IPS-20b (cell line): ENCODE measurements at regions not wholly inside any gene's neighbourhood (a gene's known extent, or its start where the extent isn't known, plus 50 kb on each side); places are given as distances from the start of the nearest gene placed in this dataset.

Experiments used
- H3K27ac ChIP-seq: one replicate; pipeline ENCODE4 v1.5.1; 2013; ENCODE audit warnings: low read length
- H3K27me3 ChIP-seq: 2 replicates; pipeline ENCODE4 v1.6.1; 2013; ENCODE audit warnings: mild to moderate bottlenecking, low read length, inconsistent platforms; ENCODE audit not compliant: insufficient read depth
- H3K36me3 ChIP-seq: 2 replicates; pipeline ENCODE4 v1.6.1; 2013; ENCODE audit warnings: low read depth, mild to moderate bottlenecking, inconsistent platforms, low read length, moderate library complexity; ENCODE audit not compliant: insufficient read depth
- H3K4me1 ChIP-seq: 2 replicates; pipeline ENCODE4 v1.6.1; 2013; ENCODE audit warnings: mild to moderate bottlenecking, control low read depth, inconsistent platforms, low read length, moderate library complexity; ENCODE audit not compliant: insufficient read depth
- H3K4me3 ChIP-seq: 2 replicates; pipeline ENCODE4 v1.5.1; 2013; ENCODE audit warnings: mild to moderate bottlenecking, low read length, inconsistent platforms
- H3K9ac ChIP-seq: 2 replicates; pipeline ENCODE4 v1.6.1; 2013; ENCODE audit warnings: low read depth, mild to moderate bottlenecking, inconsistent platforms, low read length, moderate library complexity
- H3K9me3 ChIP-seq: 2 replicates; pipeline ENCODE4 v1.6.1; 2013; ENCODE audit warnings: mild to moderate bottlenecking, low read depth, low read length, inconsistent platforms; ENCODE audit not compliant: insufficient read depth

DNA sequence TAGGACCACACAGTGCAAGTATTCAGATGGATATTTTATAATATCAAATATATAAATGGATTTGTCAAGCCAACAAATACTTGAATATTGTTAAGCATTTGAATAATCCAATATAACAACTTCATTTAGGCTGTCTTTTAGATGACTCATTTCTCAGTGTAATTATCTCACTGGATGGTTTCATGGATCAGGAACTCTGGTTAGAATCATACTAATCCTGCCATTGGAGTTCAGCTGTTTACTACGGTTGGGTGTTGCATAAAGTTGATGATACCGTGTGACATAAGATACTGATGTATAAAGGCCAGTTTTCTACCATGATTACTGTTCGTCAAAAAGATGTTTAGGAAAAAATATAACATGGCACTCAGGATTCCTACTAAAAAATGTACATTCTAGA, 196.3 kb downstream of the TSHZ3 start:
- Histone ChIP-seq H3K4me1 (no peaks in the 10 kb centered on the region), H3K4me3 (no peak overlapping the region), H3K27ac (no peak overlapping the region), H3K36me3 (no peaks in the 10 kb centered on the region), H3K27me3 (no peaks in the 10 kb centered on the region), H3K9me3 (no peaks in the 10 kb centered on the region), H3K9ac (no peak overlapping the region)

DNA sequence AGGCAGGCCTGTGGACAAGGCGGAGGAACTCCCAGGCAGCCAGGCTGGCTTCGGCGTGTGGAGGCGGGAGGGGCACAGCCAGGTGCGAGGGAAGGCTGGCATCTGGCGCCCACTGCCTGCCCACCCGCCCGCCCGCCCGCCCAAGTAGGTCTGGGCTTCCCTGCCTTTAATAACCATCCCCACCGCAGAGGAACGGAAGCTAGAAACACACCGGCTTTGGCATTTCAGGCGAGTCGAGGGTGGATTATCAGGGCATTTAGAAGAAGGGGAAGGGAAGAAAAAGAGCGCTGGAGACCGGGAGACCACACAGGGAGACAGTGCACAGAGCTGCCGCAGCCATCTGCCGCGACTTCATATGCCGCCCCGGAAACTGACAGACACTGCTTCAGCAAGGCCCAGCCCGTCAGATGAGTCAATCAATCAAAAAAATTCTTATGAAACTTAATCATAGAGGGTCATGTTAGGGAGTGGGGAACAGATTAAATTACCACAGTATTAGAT, 199.7 kb downstream of the TSHZ3 start:
- Histone ChIP-seq H3K27ac (no peak overlapping the region), H3K27me3 (no peaks in the 10 kb centered on the region), H3K4me1 (peaks cover 4% of the 10 kb centered on the region), H3K4me3 (no peak overlapping the region), H3K36me3 (no peaks in the 10 kb centered on the region), H3K9ac (no peak overlapping the region), H3K9me3 (no peaks in the 10 kb centered on the region)

DNA sequence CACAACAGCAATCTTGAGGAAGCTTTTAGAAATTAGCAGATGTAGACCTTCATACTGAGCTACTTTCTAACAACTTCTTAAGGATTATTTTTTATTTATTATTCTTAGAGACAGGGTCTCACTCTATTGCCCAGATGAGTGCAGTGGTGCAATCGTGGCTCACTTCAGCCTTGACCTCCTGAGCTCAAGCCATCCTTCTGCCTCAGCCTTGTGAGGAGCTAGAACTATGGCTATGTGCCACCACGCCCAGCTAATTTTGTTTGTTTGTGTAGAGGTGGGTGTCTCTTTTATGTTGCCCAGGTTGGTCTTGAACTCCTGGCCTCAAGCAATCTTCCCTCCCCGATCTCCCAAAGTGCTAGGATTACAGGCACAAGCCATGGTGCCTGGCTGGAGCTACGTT, 200.6 kb downstream of the TSHZ3 start:
- Histone ChIP-seq H3K36me3 (no peaks in the 10 kb centered on the region), H3K4me1 (peaks cover 6% of the 10 kb centered on the region), H3K27ac (no peak overlapping the region), H3K9me3 (no peaks in the 10 kb centered on the region), H3K27me3 (no peaks in the 10 kb centered on the region), H3K4me3 (no peak overlapping the region), H3K9ac (no peak overlapping the region)

DNA sequence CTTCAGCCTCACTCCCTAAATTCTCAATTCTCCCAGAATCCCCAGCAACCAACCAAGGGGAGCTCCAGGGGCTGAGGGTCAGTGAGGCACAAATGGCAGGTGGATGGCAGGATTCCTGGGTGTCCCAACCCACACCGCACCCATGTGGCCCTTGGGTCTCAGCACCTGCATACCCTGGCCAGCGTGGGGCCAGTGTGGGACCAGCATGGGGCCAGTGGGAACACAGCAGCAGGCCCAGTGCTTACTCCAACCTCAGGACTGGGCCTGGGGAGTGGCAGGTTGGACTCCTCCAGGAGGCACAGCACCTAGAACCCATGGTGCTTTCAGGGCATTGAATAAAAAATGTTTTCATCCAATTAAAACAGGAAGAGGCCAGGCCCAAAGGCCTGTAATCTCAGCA, 202.0 kb downstream of the TSHZ3 start:
- Histone ChIP-seq H3K27me3 (no peaks in the 10 kb centered on the region), H3K4me3 (no peak overlapping the region), H3K4me1 (peaks cover 6% of the 10 kb centered on the region), H3K9ac (no peak overlapping the region), H3K9me3 (no peaks in the 10 kb centered on the region), H3K27ac (no peak overlapping the region), H3K36me3 (no peaks in the 10 kb centered on the region)

DNA sequence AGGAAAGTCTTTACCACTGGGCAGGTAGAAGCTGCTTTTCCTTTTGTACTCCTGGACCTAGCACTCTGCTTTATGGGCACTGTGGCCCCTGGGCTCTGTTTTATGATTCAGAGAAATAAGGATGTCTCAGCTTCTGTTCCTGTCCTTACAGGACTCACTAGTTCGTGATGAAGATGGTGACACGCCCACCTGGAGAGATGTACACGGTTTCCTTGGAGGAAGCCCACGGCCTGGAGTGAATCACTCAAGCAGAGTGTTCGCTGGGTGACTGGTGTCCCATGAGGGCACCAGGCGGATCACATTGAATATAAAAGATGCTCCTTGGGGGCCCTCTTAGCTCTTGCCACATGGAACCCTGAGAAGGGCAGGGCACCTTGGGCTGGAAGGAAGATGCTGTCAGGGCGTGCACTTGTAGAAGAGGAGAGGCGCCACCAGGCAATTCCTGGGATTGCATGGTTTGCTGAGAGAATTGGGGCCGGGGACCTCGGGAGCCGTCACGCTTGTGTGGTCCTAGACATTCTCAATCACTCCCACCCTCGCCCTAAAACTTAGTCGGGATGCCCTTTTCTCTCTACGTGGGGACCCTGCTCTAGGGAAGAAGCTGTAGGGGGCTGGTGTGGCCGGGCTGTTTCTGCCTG, 202.6 kb downstream of the TSHZ3 start:
- Histone ChIP-seq H3K4me3 (no peak overlapping the region), H3K9ac (no peak overlapping the region), H3K27ac (no peak overlapping the region), H3K4me1 (peaks cover 6% of the 10 kb centered on the region), H3K27me3 (no peaks in the 10 kb centered on the region), H3K9me3 (no peaks in the 10 kb centered on the region), H3K36me3 (no peaks in the 10 kb centered on the region)

DNA sequence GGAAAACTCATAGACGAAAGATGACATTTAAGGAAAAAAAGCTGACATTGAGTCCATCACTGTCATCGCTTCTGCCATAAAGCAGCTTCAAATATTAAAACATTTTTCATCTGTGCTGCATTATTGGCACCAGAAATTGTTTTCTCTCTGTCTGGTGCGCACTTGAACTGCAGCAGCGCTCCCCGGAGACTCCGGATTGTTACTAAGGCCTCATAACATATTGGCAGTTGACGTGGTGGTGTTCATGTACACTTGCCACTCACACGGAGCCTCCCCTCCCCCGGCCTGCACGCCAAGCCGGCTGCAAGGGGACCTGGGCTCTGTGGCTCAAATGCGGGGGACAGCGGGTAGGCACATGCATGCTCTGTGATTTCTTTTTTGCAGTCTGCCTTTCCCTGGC, 203.2 kb downstream of the TSHZ3 start:
- Histone ChIP-seq H3K27ac (no peak overlapping the region), H3K4me1 (peaks cover 6% of the 10 kb centered on the region), H3K9ac (no peak overlapping the region), H3K4me3 (no peak overlapping the region), H3K36me3 (no peaks in the 10 kb centered on the region), H3K27me3 (no peaks in the 10 kb centered on the region), H3K9me3 (no peaks in the 10 kb centered on the region)

DNA sequence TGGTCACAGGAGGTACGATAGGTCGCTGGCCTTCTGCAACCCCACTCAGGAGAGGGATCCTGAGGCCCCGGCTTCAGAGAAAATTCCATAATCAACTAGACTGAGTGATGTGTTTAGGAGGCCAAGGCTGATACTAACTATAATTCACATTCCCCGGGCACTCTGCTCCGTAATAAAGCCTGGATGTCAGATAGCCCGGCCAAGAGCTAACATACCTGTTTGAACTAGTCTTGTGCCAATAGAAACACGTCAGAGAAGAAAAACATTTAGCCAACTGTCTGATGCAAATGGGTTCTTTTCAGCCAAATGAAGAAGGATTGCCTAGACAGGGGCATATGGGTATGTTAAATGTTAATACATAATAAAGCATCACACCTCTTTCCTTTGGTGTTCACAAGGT, 204.2 kb downstream of the TSHZ3 start:
- Histone ChIP-seq H3K4me1 (peaks cover 6% of the 10 kb centered on the region), H3K4me3 (no peak overlapping the region), H3K36me3 (no peaks in the 10 kb centered on the region), H3K27me3 (no peaks in the 10 kb centered on the region), H3K9ac (no peak overlapping the region), H3K9me3 (no peaks in the 10 kb centered on the region), H3K27ac (no peak overlapping the region)

DNA sequence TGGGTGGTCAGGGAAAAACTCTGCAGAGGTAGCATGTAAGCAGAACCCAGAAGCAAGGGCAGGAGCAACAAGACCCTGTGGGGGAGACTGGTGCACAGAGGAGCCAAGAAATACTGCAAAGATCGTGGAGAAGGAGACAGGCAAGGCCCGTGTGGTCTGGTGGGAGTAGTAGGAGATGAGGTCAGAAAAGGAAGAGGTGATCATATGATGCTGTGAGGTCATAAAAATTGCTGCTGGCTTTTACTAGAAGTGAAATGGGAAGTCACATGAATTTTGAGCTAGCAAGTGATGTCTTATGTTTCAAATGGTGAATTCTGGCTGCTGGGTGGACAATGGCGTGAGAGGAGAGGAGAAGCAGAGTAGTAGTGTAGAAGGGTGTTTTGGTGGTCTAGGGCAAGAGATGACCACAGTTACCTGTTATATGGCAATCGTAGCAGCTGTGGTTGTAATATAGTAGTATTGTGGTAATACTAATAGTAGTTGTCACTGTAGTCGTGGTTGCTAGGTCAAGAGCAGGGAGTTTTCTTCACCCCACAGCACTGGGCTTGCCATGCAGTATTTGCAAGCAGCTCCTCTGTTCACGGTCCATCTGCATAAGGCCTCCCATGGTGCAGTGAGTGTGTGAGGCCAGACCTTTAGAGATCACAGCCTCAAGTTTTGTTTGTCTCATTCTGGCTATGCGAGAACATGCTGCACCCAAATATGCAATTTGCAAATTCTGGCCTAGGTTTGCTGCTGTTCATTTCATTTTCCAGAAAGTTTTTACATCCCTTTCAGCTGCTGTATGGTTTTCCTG, 205.0 kb downstream of the TSHZ3 start:
- Histone ChIP-seq H3K9me3 (no peaks in the 10 kb centered on the region), H3K27me3 (no peaks in the 10 kb centered on the region), H3K9ac (no peak overlapping the region), H3K27ac (no peak overlapping the region), H3K4me3 (no peak overlapping the region), H3K36me3 (no peaks in the 10 kb centered on the region), H3K4me1 (peaks cover 6% of the 10 kb centered on the region)

DNA sequence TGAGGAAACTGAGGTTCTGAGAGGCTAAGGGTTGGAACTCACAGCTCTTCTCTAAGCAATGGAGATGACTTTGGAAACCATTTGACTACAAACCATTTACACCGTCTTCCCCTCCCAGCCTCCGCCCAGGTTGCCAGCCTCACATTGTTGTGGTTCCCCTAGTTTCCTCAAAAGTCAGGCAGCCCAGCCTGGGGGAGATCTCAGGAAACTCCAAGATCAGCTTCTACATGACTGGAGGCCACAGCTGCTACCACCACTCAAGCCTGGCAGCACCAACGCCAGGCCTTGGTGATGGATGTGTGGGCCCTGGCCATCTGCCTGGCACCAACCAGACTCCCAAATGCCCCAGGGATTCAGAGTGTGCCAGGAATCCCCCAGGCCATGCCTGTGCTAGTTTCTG, 207.9 kb downstream of the TSHZ3 start:
- Histone ChIP-seq H3K9me3 (no peaks in the 10 kb centered on the region), H3K9ac (no peak overlapping the region), H3K4me1 (peaks cover 6% of the 10 kb centered on the region), H3K36me3 (no peaks in the 10 kb centered on the region), H3K4me3 (no peak overlapping the region), H3K27ac (no peak overlapping the region), H3K27me3 (no peaks in the 10 kb centered on the region)

DNA sequence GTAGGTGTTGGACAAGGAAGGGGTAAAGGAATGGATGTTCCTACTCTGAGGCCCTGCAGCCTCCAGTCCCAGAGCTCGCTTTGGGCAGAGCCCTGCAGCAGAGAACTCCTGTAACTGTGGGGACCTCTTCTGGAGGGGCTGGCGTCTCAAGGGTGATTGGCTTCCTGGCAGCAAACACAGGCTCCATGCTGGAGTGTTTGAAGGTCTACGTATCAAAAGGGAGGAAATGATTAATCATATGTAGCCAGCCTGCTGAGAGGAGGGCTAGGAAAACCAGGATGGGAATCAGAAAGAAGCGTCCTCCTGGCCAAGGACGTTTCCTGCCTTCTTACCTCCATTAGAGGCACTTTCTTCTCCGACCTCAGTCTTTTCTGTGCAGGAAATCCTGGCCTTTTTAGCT, 208.5 kb downstream of the TSHZ3 start:
- H3K27me3 ChIP-seq, result no peaks in the 10 kb centered on the region
- H3K27ac ChIP-seq, result no peak overlapping the region
- no peaks in the 10 kb centered on the region for H3K36me3 ChIP-seq

DNA sequence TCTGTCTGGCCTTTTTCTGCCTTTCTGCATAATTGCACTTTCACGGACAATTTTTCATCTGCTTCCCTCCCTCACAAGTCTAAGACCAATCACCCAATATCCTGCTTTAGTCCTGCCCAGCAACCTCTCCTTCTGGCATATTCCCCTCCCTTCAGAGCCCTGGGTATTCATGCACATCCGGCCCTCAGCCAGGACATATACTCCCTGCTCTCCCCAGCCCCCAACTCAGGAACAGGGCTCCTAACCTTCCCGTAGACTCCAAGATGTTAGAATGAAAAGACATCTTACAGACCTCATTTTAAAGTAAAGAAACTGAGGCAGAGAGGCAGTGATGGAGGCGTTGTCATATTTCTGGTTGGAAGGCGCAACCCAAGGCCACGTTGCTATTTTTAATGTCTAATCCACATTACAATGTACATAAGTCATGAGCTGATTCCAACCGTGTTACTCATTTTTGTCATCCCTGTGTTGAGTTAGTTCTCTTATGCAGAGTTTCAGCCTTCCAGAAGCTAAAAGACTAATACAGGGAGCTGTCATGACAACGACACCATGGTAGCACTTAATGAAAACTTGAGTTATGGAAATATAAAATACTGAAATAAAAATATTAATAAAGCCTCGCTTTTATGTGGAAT, 209.2 kb downstream of the TSHZ3 start:
- Histone ChIP-seq H3K27ac (no peak overlapping the region), H3K27me3 (no peaks in the 10 kb centered on the region), H3K36me3 (no peaks in the 10 kb centered on the region), H3K4me1 (peaks cover 6% of the 10 kb centered on the region), H3K4me3 (no peak overlapping the region), H3K9ac (no peak overlapping the region), H3K9me3 (no peaks in the 10 kb centered on the region)

More for the DNA sequence above, 208.5 kb downstream of the TSHZ3 start:
- no peak overlapping the region for H3K4me3 ChIP-seq
- H3K9me3 ChIP-seq, result no peaks in the 10 kb centered on the region
- peaks cover 6% of the 10 kb centered on the region for H3K4me1 ChIP-seq
- H3K9ac ChIP-seq, result no peak overlapping the region

DNA sequence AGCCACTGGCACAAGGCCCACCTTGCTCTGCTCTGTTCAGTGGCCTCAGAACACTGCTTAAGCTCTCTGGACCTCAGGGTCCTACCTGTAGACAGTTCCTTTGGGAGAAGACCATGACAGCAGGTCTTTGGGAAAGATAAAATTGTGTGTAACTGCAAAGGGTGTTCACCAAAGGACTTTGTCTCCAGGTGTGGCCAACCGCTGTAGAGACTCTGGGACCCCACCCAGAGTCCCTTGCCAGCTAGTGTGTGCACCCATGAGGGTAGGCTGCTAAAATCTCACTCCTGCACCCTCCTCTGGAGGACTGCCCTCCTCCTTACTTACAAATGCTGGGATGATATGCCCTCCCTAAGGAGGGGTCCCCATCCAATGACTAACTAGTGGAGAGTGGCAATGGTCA, 211.2 kb downstream of the TSHZ3 start:
- Histone ChIP-seq H3K9me3 (no peaks in the 10 kb centered on the region), H3K27ac (no peak overlapping the region), H3K4me3 (no peak overlapping the region), H3K9ac (no peak overlapping the region), H3K4me1 (no peaks in the 10 kb centered on the region), H3K36me3 (no peaks in the 10 kb centered on the region), H3K27me3 (no peaks in the 10 kb centered on the region)
